Erythroblast (primary cell): ENCODE measurements at regions not wholly inside any gene's neighbourhood (a gene's known extent, or its start where the extent isn't known, plus 50 kb on each side); places are given as distances from the start of the nearest gene placed in this dataset.
"Not testable (repeated sequence)": the region's sequence is repeated elsewhere in the genome, so short reads cannot be mapped to it uniquely, and the experiment has no call there.

Experiments
- DNase-seq, 2 experiments: peaks; one replicate each; lab custom pipeline; 2025; lab: John Stamatoyannopoulos, UW
- GATA1 ChIP-seq: IDR thresholded peaks from 2 replicates; pipeline ENCODE4 v1.6.1; 2011; ENCODE audit warnings: low read depth, mild to moderate bottlenecking, control low read depth, low read length, moderate library complexity
- POLR2A ChIP-seq: IDR thresholded peaks from 2 replicates; pipeline ENCODE4 v1.6.1; 2011; ENCODE audit warnings: mild to moderate bottlenecking, low read length

GRCh38 chr14:37726708-37727107 is 131.3 kb downstream of the TTC6 start:
- no peak for TF ChIP-seq POLR2A
- no peak for TF ChIP-seq GATA1
- DNase-seq: no peak

DNA sequence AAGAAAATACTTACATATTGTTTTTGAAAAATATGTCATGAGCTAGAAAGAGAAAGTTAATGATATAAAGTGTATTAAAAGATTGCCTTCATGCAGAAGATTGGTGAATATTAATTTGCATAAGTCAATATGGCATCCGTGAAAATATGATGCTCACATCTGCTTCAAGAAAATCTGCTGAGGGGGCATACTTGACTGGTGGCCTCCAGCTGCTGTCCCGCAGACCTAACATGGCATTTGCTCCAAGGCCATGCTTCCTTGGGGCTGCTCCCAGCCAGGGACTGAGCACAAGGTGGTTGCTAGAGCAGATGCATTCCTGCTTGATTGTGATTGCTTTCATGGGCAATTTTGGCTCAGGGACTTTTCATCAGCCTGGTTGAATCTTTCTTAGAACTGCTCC is 133.8 kb downstream of the TTC6 start:
- no peak for TF ChIP-seq POLR2A
- no peak for TF ChIP-seq GATA1

GRCh38 chr14:37731094-37731493 is 135.7 kb downstream of the TTC6 start:
- DNase-seq: no peak
- no peak for TF ChIP-seq GATA1

More for the DNA sequence above, 133.8 kb downstream of the TTC6 start:
- no peak for DNase-seq

DNA sequence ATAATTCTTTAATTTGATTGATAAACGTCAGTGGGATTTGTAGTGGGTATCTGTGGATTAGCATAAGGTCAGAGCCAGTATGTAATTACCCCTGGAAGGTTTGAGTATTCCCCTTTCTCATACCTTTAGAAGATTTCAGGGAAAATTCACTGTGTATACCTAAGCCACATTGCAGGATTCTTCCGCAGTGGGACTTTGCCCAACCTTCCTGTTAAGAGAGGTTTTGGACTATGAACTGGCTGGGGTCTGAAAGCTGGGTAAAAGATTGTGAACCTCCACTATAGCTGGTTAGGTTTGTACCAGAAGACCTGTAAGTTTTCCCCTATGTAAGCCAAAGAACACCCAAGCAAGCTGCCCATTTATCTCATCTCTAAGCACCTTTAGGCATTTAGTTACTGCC is 150.2 kb downstream of the TTC6 start:
- TF ChIP-seq POLR2A (no peak), GATA1 (no peak)

GRCh38 chr14:37746140-37746832 is 150.9 kb downstream of the TTC6 start:
- no peak for DNase-seq
- TF ChIP-seq GATA1 (no peak), POLR2A (no peak)

More for the DNA sequence above, 150.2 kb downstream of the TTC6 start:
- DNase-seq: no peak

DNA sequence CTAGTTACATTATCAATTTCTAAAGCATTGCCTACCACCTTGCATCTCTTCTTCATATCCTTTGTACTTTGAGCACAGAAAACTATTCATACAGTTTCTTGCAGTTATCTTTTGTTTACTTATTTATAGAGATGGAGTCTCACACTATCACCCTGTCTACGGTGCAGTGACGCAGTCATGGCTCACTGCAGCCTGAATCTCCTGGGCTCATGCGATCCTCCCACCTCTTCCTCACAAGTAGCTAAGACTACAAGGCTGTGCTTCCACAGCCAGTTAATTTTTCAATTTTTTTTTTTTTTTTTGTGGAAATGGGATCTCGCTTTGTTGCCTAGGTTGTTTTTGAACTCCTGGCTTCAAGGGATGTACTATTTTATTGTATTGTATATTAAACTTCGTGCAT is 158.0 kb downstream of the TTC6 start:
- TF ChIP-seq GATA1: no peak
- TF ChIP-seq POLR2A: no peak
- no peak for DNase-seq

- not testable (repeated sequence) for DNase-seq
These were observed 164.8 kb downstream of the TTC6 start for GRCh38 chr14:37760275-37760674.

- no peak for DNase-seq
- TF ChIP-seq GATA1 (no peak), POLR2A (no peak)
These were observed 167.8 kb downstream of the TTC6 start for GRCh38 chr14:37763266-37763665.

- DNase-seq: not testable (repeated sequence)
These were observed 176.9 kb downstream of the TTC6 start for GRCh38 chr14:37772283-37772682.

DNA sequence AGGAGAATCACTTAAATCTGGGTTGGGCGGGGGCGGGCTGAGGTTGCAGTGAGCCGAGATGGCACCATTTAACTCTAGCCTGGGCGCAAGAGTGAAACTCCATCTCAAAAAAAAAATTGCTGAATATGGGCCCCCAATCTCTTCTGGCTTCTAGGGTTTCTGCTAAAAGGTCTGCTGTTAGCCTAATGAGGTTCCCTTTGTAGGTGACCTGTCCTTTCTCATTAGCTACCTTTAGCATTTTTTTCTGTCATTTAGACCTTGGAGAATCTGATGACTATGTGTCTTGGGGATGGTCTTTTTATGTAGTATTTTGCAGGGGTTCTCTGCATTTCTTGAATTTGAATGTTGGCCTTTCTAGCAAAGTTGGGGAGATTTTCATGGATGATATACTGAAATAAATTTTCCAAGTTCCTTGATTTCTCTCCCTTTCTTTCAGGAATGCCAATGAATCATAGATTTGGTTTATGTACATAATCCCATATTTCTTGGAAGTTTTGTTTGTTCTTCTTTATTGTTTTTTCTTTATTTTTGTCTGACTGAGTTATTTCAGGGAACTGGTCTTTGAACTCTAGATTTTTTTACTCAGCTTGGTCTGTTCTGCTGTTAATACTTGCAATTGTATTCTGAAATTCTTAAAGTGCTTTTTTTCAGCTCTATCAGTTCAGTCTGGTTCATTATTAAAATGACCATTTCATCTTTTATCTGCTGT is 181.5 kb downstream of the TTC6 start:
- TF ChIP-seq POLR2A: no peak
- no peak for TF ChIP-seq GATA1
- no peak for DNase-seq

DNA sequence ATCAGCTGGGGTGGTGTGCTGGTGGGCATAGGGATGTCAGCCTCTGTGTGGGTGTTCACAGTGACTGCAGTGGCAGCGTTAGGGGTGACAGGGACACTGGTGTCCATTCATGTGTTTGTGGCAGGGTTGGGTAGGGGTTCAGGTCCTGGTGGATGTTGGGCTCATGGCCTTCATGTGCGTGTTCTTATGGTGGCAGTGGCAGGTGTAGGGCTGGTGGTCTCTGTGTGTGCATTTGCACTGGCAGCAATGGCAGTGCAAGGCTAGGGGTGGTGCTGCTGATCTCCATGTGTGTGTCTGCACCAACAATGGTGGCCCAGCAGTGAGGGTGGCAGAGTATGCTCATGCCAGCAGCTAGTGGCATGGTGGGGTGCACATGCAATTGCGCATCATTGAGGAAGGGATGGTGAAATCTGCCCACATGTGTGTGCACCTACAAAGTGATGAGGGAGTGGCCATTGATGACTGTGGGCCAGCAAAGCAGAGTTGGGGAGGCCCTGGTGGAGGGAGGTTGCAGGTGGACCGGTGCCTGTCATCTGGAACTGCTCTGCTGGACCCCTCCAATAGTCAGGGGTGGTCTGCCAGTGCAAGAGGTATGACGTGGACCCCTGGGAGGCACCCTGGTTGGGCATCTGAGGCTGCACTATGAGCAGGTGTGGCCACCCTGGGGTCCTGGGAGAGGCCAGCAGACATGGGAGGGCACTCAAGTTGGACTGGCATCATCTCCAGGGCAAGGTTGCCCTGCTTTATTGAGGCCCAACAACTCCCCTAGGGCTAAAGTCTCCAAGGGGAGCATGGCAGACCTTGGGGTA is 182.9 kb downstream of the TTC6 start:
- DNase-seq: no peak
- TF ChIP-seq POLR2A: no peak
- TF ChIP-seq GATA1: no peak

DNA sequence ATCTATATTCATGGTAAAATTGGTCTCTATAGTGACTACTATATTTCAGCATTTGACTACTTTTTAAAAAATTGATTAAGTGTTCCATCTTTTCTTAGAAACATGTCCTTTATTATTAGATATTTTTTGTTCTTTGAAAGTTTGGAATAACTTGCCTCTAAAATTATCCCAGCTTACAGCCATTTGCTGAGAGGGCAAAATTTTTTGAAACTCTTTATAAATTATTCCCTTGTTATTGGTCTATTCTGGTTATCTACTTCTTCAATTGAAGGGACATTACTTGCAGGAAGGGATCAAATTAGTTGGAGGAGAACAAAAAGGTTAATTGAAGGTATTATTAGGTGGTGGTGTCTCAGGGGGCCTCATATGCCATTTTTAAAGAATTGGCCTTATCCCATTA is 184.1 kb downstream of the TTC6 start:
- DNase-seq: no peak
- no peak for TF ChIP-seq GATA1
- TF ChIP-seq POLR2A: no peak

- DNase-seq: not testable (repeated sequence)
These were observed 185.3 kb downstream of the TTC6 start for GRCh38 chr14:37780731-37781130.

DNA sequence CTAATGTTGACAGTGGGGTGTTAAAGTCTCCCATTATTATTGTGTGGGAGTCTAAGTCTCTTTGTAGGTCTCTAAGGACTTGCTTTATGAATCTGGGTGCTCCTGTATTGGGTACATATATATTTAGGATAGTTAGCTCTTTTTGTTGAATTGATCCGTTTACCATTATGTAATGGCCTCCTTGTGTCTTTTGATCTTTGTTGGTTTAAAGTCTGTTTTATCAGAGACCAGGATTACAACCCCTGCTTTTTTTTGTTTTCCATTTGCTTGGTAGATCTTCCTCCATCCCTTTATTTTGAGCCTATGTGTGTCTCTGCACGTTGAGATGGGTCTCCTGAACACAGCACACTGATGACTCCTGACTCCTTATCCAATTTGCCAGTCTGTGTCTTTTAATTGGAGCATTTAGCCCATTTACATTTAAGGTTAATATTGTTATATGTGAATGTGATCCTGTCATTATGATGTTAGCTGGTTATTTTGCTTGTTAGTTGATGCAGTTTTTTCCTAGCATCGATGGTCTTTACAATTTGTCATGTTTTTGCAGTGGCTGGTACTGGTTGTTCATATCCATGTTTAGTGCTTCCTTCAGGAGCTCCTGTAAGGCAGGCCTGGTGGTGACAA is 188.9 kb downstream of the TTC6 start:
- DNase-seq: not testable (repeated sequence)

DNA sequence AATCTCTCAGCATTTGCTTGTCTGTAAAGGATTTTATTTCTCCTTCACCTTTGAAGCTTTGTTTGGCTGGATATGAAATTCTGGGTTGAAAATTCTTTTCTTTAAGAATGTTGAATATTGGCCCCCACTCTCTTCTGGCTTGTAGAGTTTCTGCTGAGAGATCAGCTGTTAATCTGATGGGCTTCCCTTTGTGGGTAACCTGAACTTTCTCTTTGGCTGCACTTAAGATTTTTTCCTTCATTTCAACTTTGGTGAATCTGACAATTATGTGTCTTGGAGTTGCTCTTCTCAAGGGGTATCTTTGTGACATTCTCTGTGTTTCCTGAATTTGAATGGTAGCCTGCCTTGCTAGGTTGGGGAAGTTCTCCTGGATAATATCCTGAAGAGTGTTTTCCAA is 189.4 kb downstream of the TTC6 start:
- not testable (repeated sequence) for DNase-seq

DNA sequence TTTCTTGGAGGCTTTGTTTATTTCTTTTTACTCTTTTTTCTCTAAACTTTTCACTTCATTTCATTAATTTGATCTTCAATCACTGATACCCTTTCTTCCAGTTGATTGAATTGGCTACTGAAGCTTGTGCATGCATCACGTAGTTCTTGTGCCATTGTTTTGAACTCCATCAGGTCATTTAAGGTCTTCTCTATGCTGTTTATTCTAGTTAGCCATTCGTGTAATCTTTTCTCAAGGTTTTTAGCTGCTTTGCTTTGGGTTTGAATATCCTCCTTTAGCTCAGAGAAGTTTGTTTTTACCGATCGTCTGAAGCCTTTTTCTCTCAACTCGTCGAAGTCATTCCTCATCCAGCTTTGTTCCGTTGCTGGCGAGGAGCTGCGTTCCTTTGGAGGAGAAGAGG is 189.9 kb downstream of the TTC6 start:
- not testable (repeated sequence) for DNase-seq

- DNase-seq: not testable (repeated sequence)
These were observed 190.7 kb downstream of the TTC6 start for GRCh38 chr14:37786114-37786625.
